SK-N-SH treated with all-trans-retinoic acid at 6 μM for 48 hours (cell line): ENCODE measurements at regions not wholly inside any gene's neighbourhood (a gene's known extent, or its start where the extent isn't known, plus 50 kb on each side); places are given as distances from the start of the nearest gene placed in this dataset.

Experiments used
- ATAC-seq: fragments of 200-7000 bp; cut with Tn5 transposase; 3 replicates; pipeline ENCODE4 v1.9.1; 2020; ENCODE audit warnings: mild to moderate bottlenecking, moderate library complexity
- ARNTL ChIP-seq: fragments of 450-650 bp; formaldehyde crosslinking; IDR thresholded peaks from 2 replicates; pipeline ENCODE4 v1.5.0; 2020; ENCODE audit warnings: low read depth, mild to moderate bottlenecking, moderate library complexity, borderline replicate concordance
- BACH2 ChIP-seq: fragments of 250-450 bp; sonication (Bioruptor Pico); IDR thresholded peaks from 2 replicates; pipeline ENCODE4 v1.9.0; 2021; ENCODE audit warnings: mild to moderate bottlenecking, borderline replicate concordance
- GLIS3 ChIP-seq: fragments of 250-450 bp; sonication (Bioruptor Pico); IDR thresholded peaks from 2 replicates; pipeline ENCODE4 v1.5.0; 2020; ENCODE audit warnings: mild to moderate bottlenecking, moderate library complexity
- ISL1 ChIP-seq: fragments of 250-450 bp; sonication (Bioruptor Pico); IDR thresholded peaks from 2 replicates; pipeline ENCODE4 v2.1.2; 2022; ENCODE audit warnings: mild to moderate bottlenecking, moderate library complexity
- OSR1 ChIP-seq: fragments of 250-450 bp; sonication (Bioruptor Pico); IDR thresholded peaks from 2 replicates; pipeline ENCODE4 v1.8.0; 2022; ENCODE audit warnings: moderate library complexity, mild to moderate bottlenecking, inconsistent platforms
- PPARA ChIP-seq: fragments of 250-450 bp; sonication (Bioruptor Pico); IDR thresholded peaks from 2 replicates; pipeline ENCODE4 v1.5.0; 2020; ENCODE audit warnings: mild to moderate bottlenecking, borderline replicate concordance
- RARB ChIP-seq: fragments of 250-450 bp; sonication (Bioruptor Pico); IDR thresholded peaks from 2 replicates; pipeline ENCODE4 v1.8.0; 2021; ENCODE audit warnings: mild to moderate bottlenecking, moderate library complexity
- TCF4 ChIP-seq: fragments of 250-450 bp; sonication (Bioruptor Pico); IDR thresholded peaks from 2 replicates; pipeline ENCODE4 v1.8.0; 2021; ENCODE audit warnings: mild to moderate bottlenecking, moderate library complexity, borderline replicate concordance
- TOX ChIP-seq: fragments of 250-450 bp; sonication (Bioruptor Pico); IDR thresholded peaks from 2 replicates; pipeline ENCODE4 v1.8.0; 2021; ENCODE audit warnings: mild to moderate bottlenecking, moderate library complexity, borderline replicate concordance
- ZFP3 ChIP-seq: fragments of 250-450 bp; sonication (Bioruptor Pico); IDR thresholded peaks from 2 replicates; pipeline ENCODE4 v1.5.0; 2020; ENCODE audit warnings: mild to moderate bottlenecking, moderate library complexity
- ZNF565 ChIP-seq: fragments of 450-650 bp; formaldehyde crosslinking; conservative IDR thresholded peaks from 2 replicates; pipeline ENCODE4 v1.5.0; 2020; ENCODE audit warnings: low read depth, mild to moderate bottlenecking, moderate library complexity
- ZNF70 ChIP-seq: fragments of 450-650 bp; formaldehyde crosslinking; IDR thresholded peaks from 2 replicates; pipeline ENCODE4 v1.5.0; 2020; ENCODE audit warnings: mild to moderate bottlenecking, moderate library complexity
- ZNF8 ChIP-seq: fragments of 450-650 bp; formaldehyde crosslinking; IDR thresholded peaks from 2 replicates; pipeline ENCODE4 v1.5.0; 2020; ENCODE audit warnings: mild to moderate bottlenecking, moderate library complexity
- TF ChIP-seq, protein P1 (sequence below): fragments of 250-450 bp; sonication (Bioruptor Pico); IDR thresholded peaks from 2 replicates; pipeline ENCODE4 v1.5.1; 2021; ENCODE audit warnings: mild to moderate bottlenecking, moderate library complexity
- TF ChIP-seq, protein P2 (sequence below): fragments of 250-450 bp; sonication (Bioruptor Pico); IDR thresholded peaks from 2 replicates; pipeline ENCODE4 v1.5.1; 2020; ENCODE audit warnings: low read depth, mild to moderate bottlenecking, moderate library complexity
- TF ChIP-seq, protein P3 (sequence below): fragments of 250-450 bp; sonication (Bioruptor Pico); IDR thresholded peaks from 2 replicates; pipeline ENCODE4 v1.8.0; 2020; ENCODE audit warnings: mild to moderate bottlenecking, moderate library complexity, borderline replicate concordance
- TF ChIP-seq, protein P4 (sequence below): fragments of 250-450 bp; sonication (Bioruptor Pico); IDR thresholded peaks from 2 replicates; pipeline ENCODE4 v1.8.0; 2021; ENCODE audit warnings: low read depth, mild to moderate bottlenecking, moderate library complexity, borderline replicate concordance
- TF ChIP-seq, protein P5 (sequence below): fragments of 250-450 bp; sonication (Bioruptor Pico); IDR thresholded peaks from 2 replicates; pipeline ENCODE4 v1.5.0; 2020; ENCODE audit warnings: mild to moderate bottlenecking, moderate library complexity

DNA sequence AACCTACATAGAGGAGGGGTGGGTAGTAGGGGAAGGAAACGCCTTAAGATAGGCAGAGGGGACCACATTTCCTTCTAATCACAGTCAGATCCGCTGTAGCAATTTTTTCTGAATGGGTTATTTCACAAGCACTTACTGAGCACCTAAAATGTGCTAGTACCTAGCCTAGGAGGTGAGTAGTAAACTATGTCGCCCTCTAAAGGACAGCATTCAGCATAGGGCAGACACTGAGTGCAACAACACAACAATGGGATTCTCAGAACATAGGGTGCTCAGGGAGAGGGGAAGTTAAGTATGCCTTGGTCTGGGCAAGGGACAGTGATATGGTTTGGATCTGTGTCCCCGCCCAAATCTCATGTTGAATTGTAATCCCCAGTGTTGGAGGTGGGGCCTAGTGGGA lies 166.1 kb upstream of the RAB6C start:
- TF ChIP-seq ZNF8 (no peak), PPARA (CRISPR knock-in tag) (no peak), RARB (no peak), ZNF70 (CRISPR knock-in tag) (no peak), ZNF565 (no peak)
- TF ChIP-seq, protein P1, sequence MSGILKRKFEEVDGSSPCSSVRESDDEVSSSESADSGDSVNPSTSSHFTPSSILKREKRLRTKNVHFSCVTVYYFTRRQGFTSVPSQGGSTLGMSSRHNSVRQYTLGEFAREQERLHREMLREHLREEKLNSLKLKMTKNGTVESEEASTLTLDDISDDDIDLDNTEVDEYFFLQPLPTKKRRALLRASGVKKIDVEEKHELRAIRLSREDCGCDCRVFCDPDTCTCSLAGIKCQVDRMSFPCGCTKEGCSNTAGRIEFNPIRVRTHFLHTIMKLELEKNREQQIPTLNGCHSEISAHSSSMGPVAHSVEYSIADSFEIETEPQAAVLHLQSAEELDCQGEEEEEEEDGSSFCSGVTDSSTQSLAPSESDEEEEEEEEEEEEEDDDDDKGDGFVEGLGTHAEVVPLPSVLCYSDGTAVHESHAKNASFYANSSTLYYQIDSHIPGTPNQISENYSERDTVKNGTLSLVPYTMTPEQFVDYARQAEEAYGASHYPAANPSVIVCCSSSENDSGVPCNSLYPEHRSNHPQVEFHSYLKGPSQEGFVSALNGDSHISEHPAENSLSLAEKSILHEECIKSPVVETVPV (CRISPR knock-in tag), result no peak
- TF ChIP-seq, protein P2, sequence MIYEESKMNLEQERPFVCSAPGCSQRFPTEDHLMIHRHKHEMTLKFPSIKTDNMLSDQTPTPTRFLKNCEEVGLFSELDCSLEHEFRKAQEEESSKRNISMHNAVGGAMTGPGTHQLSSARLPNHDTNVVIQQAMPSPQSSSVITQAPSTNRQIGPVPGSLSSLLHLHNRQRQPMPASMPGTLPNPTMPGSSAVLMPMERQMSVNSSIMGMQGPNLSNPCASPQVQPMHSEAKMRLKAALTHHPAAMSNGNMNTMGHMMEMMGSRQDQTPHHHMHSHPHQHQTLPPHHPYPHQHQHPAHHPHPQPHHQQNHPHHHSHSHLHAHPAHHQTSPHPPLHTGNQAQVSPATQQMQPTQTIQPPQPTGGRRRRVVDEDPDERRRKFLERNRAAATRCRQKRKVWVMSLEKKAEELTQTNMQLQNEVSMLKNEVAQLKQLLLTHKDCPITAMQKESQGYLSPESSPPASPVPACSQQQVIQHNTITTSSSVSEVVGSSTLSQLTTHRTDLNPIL, result no peak
- TF ChIP-seq, protein P3, sequence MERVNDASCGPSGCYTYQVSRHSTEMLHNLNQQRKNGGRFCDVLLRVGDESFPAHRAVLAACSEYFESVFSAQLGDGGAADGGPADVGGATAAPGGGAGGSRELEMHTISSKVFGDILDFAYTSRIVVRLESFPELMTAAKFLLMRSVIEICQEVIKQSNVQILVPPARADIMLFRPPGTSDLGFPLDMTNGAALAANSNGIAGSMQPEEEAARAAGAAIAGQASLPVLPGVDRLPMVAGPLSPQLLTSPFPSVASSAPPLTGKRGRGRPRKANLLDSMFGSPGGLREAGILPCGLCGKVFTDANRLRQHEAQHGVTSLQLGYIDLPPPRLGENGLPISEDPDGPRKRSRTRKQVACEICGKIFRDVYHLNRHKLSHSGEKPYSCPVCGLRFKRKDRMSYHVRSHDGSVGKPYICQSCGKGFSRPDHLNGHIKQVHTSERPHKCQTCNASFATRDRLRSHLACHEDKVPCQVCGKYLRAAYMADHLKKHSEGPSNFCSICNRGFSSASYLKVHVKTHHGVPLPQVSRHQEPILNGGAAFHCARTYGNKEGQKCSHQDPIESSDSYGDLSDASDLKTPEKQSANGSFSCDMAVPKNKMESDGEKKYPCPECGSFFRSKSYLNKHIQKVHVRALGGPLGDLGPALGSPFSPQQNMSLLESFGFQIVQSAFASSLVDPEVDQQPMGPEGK (CRISPR knock-in tag), result no peak
- ATAC-seq, result no peak

DNA sequence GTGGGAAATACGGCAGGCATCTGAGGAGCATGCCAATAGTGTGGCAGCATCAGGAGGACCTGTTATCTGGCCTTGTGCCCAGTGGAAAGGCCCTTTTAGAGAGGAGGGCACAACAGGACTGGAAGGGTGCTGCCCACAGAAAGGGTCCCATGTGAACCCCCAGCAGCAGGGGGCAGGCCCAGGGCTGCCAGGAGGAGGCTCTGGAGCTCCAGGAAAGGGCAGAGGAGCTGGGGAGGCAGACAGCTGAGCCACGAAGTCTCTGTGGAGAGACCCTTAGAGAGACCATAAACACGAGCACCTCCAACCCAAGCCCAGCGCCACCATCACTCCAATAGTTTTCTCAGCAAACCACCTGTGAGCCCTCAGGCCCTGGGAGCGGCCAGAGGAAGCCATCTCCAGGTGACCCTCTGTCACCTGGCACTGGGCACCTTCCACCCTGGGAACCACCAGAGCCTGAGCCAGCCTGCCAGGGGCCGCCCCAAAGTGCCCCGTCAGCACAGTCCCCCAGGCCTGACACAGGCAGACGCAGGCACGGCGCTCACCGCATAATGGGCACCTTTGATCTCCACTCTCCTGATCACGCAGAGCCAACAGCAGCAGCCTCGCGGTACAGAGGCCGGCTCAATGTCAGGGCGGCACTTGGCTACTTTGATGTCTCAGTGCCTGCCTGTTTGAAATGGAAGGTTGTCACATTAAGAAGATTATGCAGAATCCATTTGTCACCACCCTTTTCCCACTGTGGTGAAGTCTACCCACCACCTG lies 162.5 kb upstream of the RAB6C start:
- no peak for ATAC-seq

DNA sequence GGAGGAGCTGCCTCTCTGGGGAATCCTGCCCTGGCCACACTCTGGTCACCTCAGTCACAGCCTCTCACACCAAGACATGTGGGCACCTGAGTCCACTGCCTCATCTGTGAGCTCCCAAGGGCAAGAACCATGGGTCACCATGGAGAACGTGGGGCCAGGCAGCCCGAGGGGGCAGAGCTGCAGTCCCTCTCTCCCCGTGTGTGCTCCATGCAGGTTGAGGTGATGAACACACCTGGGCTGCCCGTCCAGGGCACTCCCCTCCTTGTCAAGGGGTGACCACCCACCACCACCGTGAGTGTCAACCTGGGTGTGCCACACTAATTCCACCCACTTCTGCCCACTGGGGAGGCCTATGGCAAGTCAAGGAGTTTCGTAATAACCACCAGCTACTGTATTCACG lies 159.6 kb upstream of the RAB6C start:
- TF ChIP-seq PPARA (CRISPR knock-in tag) (no peak), ARNTL (CRISPR knock-in tag) (no peak), GLIS3 (CRISPR knock-in tag) (no peak), OSR1 (CRISPR knock-in tag) (no peak), ISL1 (CRISPR knock-in tag) (no peak)
- TF ChIP-seq, protein P1 (CRISPR knock-in tag), result no peak
- TF ChIP-seq, protein P4, sequence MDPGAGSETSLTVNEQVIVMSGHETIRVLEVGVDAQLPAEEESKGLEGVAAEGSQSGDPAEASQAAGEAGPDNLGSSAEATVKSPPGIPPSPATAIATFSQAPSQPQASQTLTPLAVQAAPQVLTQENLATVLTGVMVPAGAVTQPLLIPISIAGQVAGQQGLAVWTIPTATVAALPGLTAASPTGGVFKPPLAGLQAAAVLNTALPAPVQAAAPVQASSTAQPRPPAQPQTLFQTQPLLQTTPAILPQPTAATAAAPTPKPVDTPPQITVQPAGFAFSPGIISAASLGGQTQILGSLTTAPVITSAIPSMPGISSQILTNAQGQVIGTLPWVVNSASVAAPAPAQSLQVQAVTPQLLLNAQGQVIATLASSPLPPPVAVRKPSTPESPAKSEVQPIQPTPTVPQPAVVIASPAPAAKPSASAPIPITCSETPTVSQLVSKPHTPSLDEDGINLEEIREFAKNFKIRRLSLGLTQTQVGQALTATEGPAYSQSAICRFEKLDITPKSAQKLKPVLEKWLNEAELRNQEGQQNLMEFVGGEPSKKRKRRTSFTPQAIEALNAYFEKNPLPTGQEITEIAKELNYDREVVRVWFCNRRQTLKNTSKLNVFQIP (CRISPR knock-in tag), result no peak
- ATAC-seq, result no peak

More for the DNA sequence above, 162.5 kb upstream of the RAB6C start:
- TF ChIP-seq TOX (CRISPR knock-in tag) (no peak), TCF4 (CRISPR knock-in tag) (no peak), ARNTL (CRISPR knock-in tag) (no peak), ZFP3 (CRISPR knock-in tag) (no peak), ZNF565 (no peak), ZNF70 (CRISPR knock-in tag) (no peak), BACH2 (no peak), OSR1 (CRISPR knock-in tag) (no peak), GLIS3 (CRISPR knock-in tag) (no peak)
- TF ChIP-seq, protein P5, sequence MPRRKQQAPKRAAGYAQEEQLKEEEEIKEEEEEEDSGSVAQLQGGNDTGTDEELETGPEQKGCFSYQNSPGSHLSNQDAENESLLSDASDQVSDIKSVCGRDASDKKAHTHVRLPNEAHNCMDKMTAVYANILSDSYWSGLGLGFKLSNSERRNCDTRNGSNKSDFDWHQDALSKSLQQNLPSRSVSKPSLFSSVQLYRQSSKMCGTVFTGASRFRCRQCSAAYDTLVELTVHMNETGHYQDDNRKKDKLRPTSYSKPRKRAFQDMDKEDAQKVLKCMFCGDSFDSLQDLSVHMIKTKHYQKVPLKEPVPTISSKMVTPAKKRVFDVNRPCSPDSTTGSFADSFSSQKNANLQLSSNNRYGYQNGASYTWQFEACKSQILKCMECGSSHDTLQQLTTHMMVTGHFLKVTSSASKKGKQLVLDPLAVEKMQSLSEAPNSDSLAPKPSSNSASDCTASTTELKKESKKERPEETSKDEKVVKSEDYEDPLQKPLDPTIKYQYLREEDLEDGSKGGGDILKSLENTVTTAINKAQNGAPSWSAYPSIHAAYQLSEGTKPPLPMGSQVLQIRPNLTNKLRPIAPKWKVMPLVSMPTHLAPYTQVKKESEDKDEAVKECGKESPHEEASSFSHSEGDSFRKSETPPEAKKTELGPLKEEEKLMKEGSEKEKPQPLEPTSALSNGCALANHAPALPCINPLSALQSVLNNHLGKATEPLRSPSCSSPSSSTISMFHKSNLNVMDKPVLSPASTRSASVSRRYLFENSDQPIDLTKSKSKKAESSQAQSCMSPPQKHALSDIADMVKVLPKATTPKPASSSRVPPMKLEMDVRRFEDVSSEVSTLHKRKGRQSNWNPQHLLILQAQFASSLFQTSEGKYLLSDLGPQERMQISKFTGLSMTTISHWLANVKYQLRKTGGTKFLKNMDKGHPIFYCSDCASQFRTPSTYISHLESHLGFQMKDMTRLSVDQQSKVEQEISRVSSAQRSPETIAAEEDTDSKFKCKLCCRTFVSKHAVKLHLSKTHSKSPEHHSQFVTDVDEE (CRISPR knock-in tag), result no peak
- TF ChIP-seq, protein P2, result no peak
- TF ChIP-seq, protein P3 (CRISPR knock-in tag), result no peak
